ENCODE measurements at regions not wholly inside any gene's neighbourhood (a gene's known extent, or its start where the extent isn't known, plus 50 kb on each side); places are given as distances from the start of the nearest gene placed in this dataset.

GRCh38 chr11:71176812-71177211 is 75.6 kb downstream of the SHANK2 start:
- no peak overlapping the region for H3K9ac ChIP-seq (ENCODE audit: low read depth in 2 of 2, low read length in 2 of 2)
- TF ChIP-seq CTCF (IDR thresholded peaks at IDR 0.05), result no peak
- intact Hi-C loops (cut with DNase I), result no loop called here
- H3K27ac ChIP-seq, result no peak overlapping the region
- H3K4me3 ChIP-seq, result no peak overlapping the region
- no peaks in the 10 kb centered on the region for H3K27me3 ChIP-seq
- DNase-seq, result no peak
- H3K36me3 ChIP-seq, result no peaks in the 10 kb centered on the region
- H3K4me1 ChIP-seq, result no peaks in the 10 kb centered on the region
- H3K9me3 ChIP-seq, result no peaks in the 10 kb centered on the region

GRCh38 chr11:71173709-71174108 is 78.7 kb downstream of the SHANK2 start:
- no peak overlapping the region for H3K27ac ChIP-seq
- H3K36me3 ChIP-seq, result no peaks in the 10 kb centered on the region
- TF ChIP-seq CTCF (IDR thresholded peaks at IDR 0.05), result no peak
- no peak overlapping the region for H3K9ac ChIP-seq (ENCODE audit: low read depth in 2 of 2, low read length in 2 of 2)
- H3K27me3 ChIP-seq, result no peaks in the 10 kb centered on the region
- DNase-seq, result no peak
- intact Hi-C loops (cut with DNase I), result no loop called here
- no peaks in the 10 kb centered on the region for H3K4me1 ChIP-seq
- H3K4me3 ChIP-seq, result no peak overlapping the region
- no peaks in the 10 kb centered on the region for H3K9me3 ChIP-seq

- no peak for TF ChIP-seq CTCF (IDR thresholded peaks at IDR 0.05)
- no peak overlapping the region for H3K4me3 ChIP-seq
- H3K36me3 ChIP-seq, result no peaks in the 10 kb centered on the region
- H3K4me1 ChIP-seq, result no peaks in the 10 kb centered on the region
- DNase-seq, result no peak
- H3K27ac ChIP-seq, result no peak overlapping the region
- intact Hi-C loops (cut with DNase I), result no loop called here
- H3K9ac ChIP-seq (ENCODE audit: low read depth in 2 of 2, low read length in 2 of 2), result no peak overlapping the region
- H3K9me3 ChIP-seq, result no peaks in the 10 kb centered on the region
- H3K27me3 ChIP-seq, result no peaks in the 10 kb centered on the region
Observed at GRCh38 chr11:71172680-71173079, 79.7 kb downstream of the SHANK2 start.

- Histone ChIP-seq H3K4me3 (no peak overlapping the region), H3K27me3 (no peaks in the 10 kb centered on the region), H3K9ac (ENCODE audit: low read depth in 2 of 2, low read length in 2 of 2) (no peak overlapping the region), H3K9me3 (no peaks in the 10 kb centered on the region), H3K27ac (no peak overlapping the region), H3K4me1 (no peaks in the 10 kb centered on the region), H3K36me3 (no peaks in the 10 kb centered on the region)
- intact Hi-C loops (cut with DNase I), result no loop called here
- no peak for TF ChIP-seq CTCF (IDR thresholded peaks at IDR 0.05)
- DNase-seq, result no peak
Observed at GRCh38 chr11:71171576-71171975, 80.8 kb downstream of the SHANK2 start.

GRCh38 chr11:71170624-71171423 is 81.6 kb downstream of the SHANK2 start:
- H3K4me1 ChIP-seq, result no peaks in the 10 kb centered on the region
- no peaks in the 10 kb centered on the region for H3K9me3 ChIP-seq
- H3K27ac ChIP-seq, result no peak overlapping the region
- H3K36me3 ChIP-seq, result no peaks in the 10 kb centered on the region
- DNase-seq, result no peak
- intact Hi-C loops (cut with DNase I), result no loop called here
- H3K27me3 ChIP-seq, result no peaks in the 10 kb centered on the region
- TF ChIP-seq CTCF (IDR thresholded peaks at IDR 0.05), result no peak
- no peak overlapping the region for H3K4me3 ChIP-seq
- H3K9ac ChIP-seq (ENCODE audit: low read depth in 2 of 2, low read length in 2 of 2), result no peak overlapping the region

All from colonic mucosa (tissue), 4 donors.